ENCODE measurements at regions not wholly inside any gene's neighbourhood (a gene's known extent, or its start where the extent isn't known, plus 50 kb on each side); places are given as distances from the start of the nearest gene placed in this dataset.

GRCh38 chr1:183711165-183711682, 58.1 kb upstream of the APOBEC4 start:
- H3K36me3 ChIP-seq: no peaks in the 10 kb centered on the region
- no peaks in the 10 kb centered on the region for H3K9me3 ChIP-seq (ENCODE audit: low read depth)
- no peak for DNase-seq (ENCODE audit: low read depth in 1 of 2, low spot score in 1 of 2)
- H3K27ac ChIP-seq: peak overlapping the region; percentile 91
- no peak for TF ChIP-seq CTCF (IDR thresholded peaks at IDR 0.05; ENCODE audit: low read depth, low read length)
- H3K4me3 ChIP-seq: no peak overlapping the region
- H3K27me3 ChIP-seq: no peaks in the 10 kb centered on the region
- H3K4me1 ChIP-seq (ENCODE audit: low read depth): peaks cover 35% of the 10 kb centered on the region

GRCh38 chr1:183710734-183711133, 57.6 kb upstream of the APOBEC4 start:
- DNase-seq (ENCODE audit: low read depth in 1 of 2, low spot score in 1 of 2): no peak
- Histone ChIP-seq H3K27me3 (no peaks in the 10 kb centered on the region), H3K27ac (peak overlapping the region; percentile 91), H3K4me3 (no peak overlapping the region), H3K4me1 (ENCODE audit: low read depth) (peaks cover 34% of the 10 kb centered on the region), H3K9me3 (ENCODE audit: low read depth) (no peaks in the 10 kb centered on the region), H3K36me3 (no peaks in the 10 kb centered on the region)
- TF ChIP-seq CTCF (IDR thresholded peaks at IDR 0.05; ENCODE audit: low read depth, low read length): no peak

GRCh38 chr1:183710333-183710732, 57.2 kb upstream of the APOBEC4 start:
- Histone ChIP-seq H3K36me3 (no peaks in the 10 kb centered on the region), H3K4me3 (no peak overlapping the region), H3K9me3 (ENCODE audit: low read depth) (no peaks in the 10 kb centered on the region), H3K27ac (peak overlapping the region; percentile 91), H3K4me1 (ENCODE audit: low read depth) (peaks cover 36% of the 10 kb centered on the region), H3K27me3 (no peaks in the 10 kb centered on the region)
- no peak for TF ChIP-seq CTCF (IDR thresholded peaks at IDR 0.05; ENCODE audit: low read depth, low read length)
- no peak for DNase-seq (ENCODE audit: low read depth in 1 of 2, low spot score in 1 of 2)

- H3K27ac ChIP-seq: no peak overlapping the region
- DNase-seq (ENCODE audit: low read depth in 1 of 2, low spot score in 1 of 2): no peak
- no peaks in the 10 kb centered on the region for H3K36me3 ChIP-seq
- no peaks in the 10 kb centered on the region for H3K9me3 ChIP-seq (ENCODE audit: low read depth)
- no peak for TF ChIP-seq CTCF (IDR thresholded peaks at IDR 0.05; ENCODE audit: low read depth, low read length)
- H3K27me3 ChIP-seq: no peaks in the 10 kb centered on the region
- no peak overlapping the region for H3K4me3 ChIP-seq
- H3K4me1 ChIP-seq (ENCODE audit: low read depth): peaks cover 19% of the 10 kb centered on the region
These were observed 51.0 kb upstream of the APOBEC4 start for GRCh38 chr1:183704131-183704530.

All from cardiac muscle cell (in vitro differentiated cells and primary cell).